SK-N-SH treated with all-trans-retinoic acid at 6 μM for 48 hours (cell line): ENCODE measurements at regions not wholly inside any gene's neighbourhood (a gene's known extent, or its start where the extent isn't known, plus 50 kb on each side); places are given as distances from the start of the nearest gene placed in this dataset.
A peak's percentile ranks its signal among the peaks of the same experiment; 100 is the strongest.

ENCODE experiments used
- ARNTL ChIP-seq: fragments of 450-650 bp; formaldehyde crosslinking; IDR thresholded peaks from 2 replicates; pipeline ENCODE4 v1.5.0; 2020; ENCODE audit warnings: low read depth, mild to moderate bottlenecking, moderate library complexity, borderline replicate concordance
- CREB5 ChIP-seq: fragments of 250-450 bp; sonication (Bioruptor Pico); IDR thresholded peaks from 2 replicates; pipeline ENCODE4 v1.5.1; 2020; ENCODE audit warnings: low read depth, mild to moderate bottlenecking, moderate library complexity
- CSRNP3 ChIP-seq: fragments of 250-450 bp; sonication (Bioruptor Pico); IDR thresholded peaks from 2 replicates; pipeline ENCODE4 v1.5.1; 2021; ENCODE audit warnings: mild to moderate bottlenecking, moderate library complexity
- GLIS3 ChIP-seq: fragments of 250-450 bp; sonication (Bioruptor Pico); IDR thresholded peaks from 2 replicates; pipeline ENCODE4 v1.5.0; 2020; ENCODE audit warnings: mild to moderate bottlenecking, moderate library complexity
- ISL1 ChIP-seq: fragments of 250-450 bp; sonication (Bioruptor Pico); IDR thresholded peaks from 2 replicates; pipeline ENCODE4 v2.1.2; 2022; ENCODE audit warnings: mild to moderate bottlenecking, moderate library complexity
- OSR1 ChIP-seq: fragments of 250-450 bp; sonication (Bioruptor Pico); IDR thresholded peaks from 2 replicates; pipeline ENCODE4 v1.8.0; 2022; ENCODE audit warnings: moderate library complexity, mild to moderate bottlenecking, inconsistent platforms
- PATZ1 ChIP-seq: fragments of 250-450 bp; sonication (Bioruptor Pico); IDR thresholded peaks from 2 replicates; pipeline ENCODE4 v1.8.0; 2020; ENCODE audit warnings: mild to moderate bottlenecking, moderate library complexity, borderline replicate concordance
- PPARA ChIP-seq: fragments of 250-450 bp; sonication (Bioruptor Pico); IDR thresholded peaks from 2 replicates; pipeline ENCODE4 v1.5.0; 2020; ENCODE audit warnings: mild to moderate bottlenecking, borderline replicate concordance
- TCF4 ChIP-seq: fragments of 250-450 bp; sonication (Bioruptor Pico); IDR thresholded peaks from 2 replicates; pipeline ENCODE4 v1.8.0; 2021; ENCODE audit warnings: mild to moderate bottlenecking, moderate library complexity, borderline replicate concordance
- TSHZ2 ChIP-seq: fragments of 250-450 bp; sonication (Bioruptor Pico); IDR thresholded peaks from 2 replicates; pipeline ENCODE4 v1.5.0; 2020; ENCODE audit warnings: mild to moderate bottlenecking, moderate library complexity
- ZFP3 ChIP-seq: fragments of 250-450 bp; sonication (Bioruptor Pico); IDR thresholded peaks from 2 replicates; pipeline ENCODE4 v1.5.0; 2020; ENCODE audit warnings: mild to moderate bottlenecking, moderate library complexity
- ZFP30 ChIP-seq: fragments of 450-650 bp; formaldehyde crosslinking; IDR thresholded peaks from 2 replicates; pipeline ENCODE4 v1.5.0; 2022; ENCODE audit warnings: mild to moderate bottlenecking, moderate library complexity
- ZNF70 ChIP-seq: fragments of 450-650 bp; formaldehyde crosslinking; IDR thresholded peaks from 2 replicates; pipeline ENCODE4 v1.5.0; 2020; ENCODE audit warnings: mild to moderate bottlenecking, moderate library complexity
- ZNF8 ChIP-seq: fragments of 450-650 bp; formaldehyde crosslinking; IDR thresholded peaks from 2 replicates; pipeline ENCODE4 v1.5.0; 2020; ENCODE audit warnings: mild to moderate bottlenecking, moderate library complexity

GRCh38 chr13:80168089-80168850 lies 172.7 kb downstream of the SPRY2 start:
- TF ChIP-seq ZNF70 (CRISPR knock-in tag) (peak; percentile 73; the same call in 1 of the 2 replicates), ZNF8 (CRISPR knock-in tag) (no peak), ARNTL (CRISPR knock-in tag) (no peak), ZFP3 (CRISPR knock-in tag) (no peak), TCF4 (CRISPR knock-in tag) (no peak), PATZ1 (CRISPR knock-in tag) (peak; percentile 64; the same call in 1 of the 2 replicates), OSR1 (CRISPR knock-in tag) (no peak), PPARA (CRISPR knock-in tag) (no peak), GLIS3 (CRISPR knock-in tag) (no peak), ISL1 (CRISPR knock-in tag) (peak; percentile 82), ZFP30 (CRISPR knock-in tag) (no peak), CSRNP3 (CRISPR knock-in tag) (no peak), TSHZ2 (no peak), CREB5 (CRISPR knock-in tag) (no peak)
